GM12801 (cell line): ENCODE measurements at regions not wholly inside any gene's neighbourhood (a gene's known extent, or its start where the extent isn't known, plus 50 kb on each side); places are given as distances from the start of the nearest gene placed in this dataset.

ENCODE experiments used
- CTCF ChIP-seq: IDR thresholded peaks from one replicate; pipeline ENCODE4 v1.5.1; 2011; ENCODE audit warnings: control low read depth; ENCODE audit not compliant: insufficient read length; ENCODE audit errors: extremely low read depth

- no peak for TF ChIP-seq CTCF
Observed at GRCh38 chr1:208931936-208932335, 651.6 kb upstream of the CAMK1G start.

GRCh38 chr1:208933984-208934525 is 649.5 kb upstream of the CAMK1G start:
- no peak for TF ChIP-seq CTCF

DNA sequence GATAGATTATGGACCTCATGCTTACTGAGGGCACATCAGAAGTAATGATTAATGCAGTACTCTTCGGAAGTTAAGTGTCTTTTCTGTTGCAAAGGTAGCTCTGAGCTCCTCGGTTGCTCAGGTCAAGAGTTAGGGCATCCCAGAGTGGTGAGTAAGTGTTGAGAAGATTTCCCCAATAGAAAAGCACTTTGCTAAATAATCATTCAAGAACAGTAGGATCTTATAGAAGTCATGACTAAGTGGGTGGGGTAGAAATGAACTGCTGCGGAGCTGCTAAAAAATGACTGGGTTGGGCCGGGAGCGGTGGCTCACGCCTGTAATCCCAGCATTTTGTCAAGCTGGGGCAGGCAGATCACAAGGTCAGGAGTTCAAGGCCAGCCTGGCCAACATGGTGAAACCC is 648.6 kb upstream of the CAMK1G start:
- TF ChIP-seq CTCF = no peak

DNA sequence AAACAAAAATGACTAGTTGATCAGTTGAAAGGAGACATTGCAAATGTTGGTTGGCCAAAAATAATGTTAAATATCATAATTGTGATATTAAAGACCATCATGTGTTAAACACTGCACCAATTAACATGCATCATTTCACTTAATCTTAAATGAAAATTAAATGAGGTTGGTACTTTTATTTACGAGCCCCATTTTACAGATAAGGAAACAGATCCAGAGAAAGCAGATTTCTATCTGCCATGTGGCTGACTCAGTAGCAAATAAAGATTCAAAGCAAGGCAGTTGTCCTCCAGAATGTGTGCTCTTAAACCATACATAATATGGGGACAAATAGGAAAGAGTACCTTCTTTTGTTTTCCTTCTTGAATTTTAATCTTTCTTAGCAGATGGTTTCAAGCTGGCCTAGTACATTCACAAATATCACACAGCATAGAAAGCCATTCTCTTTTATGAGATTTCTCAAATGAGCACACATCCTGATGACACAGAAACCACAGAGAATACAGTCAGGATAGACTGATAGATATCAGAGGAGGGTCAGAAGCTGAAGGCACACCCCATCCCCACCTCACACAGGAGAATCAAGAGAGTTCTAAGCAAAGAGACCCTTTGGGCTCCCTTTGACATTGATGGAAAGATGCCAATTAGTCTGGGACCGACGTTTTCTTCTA is 647.9 kb upstream of the CAMK1G start:
- no peak for TF ChIP-seq CTCF

DNA sequence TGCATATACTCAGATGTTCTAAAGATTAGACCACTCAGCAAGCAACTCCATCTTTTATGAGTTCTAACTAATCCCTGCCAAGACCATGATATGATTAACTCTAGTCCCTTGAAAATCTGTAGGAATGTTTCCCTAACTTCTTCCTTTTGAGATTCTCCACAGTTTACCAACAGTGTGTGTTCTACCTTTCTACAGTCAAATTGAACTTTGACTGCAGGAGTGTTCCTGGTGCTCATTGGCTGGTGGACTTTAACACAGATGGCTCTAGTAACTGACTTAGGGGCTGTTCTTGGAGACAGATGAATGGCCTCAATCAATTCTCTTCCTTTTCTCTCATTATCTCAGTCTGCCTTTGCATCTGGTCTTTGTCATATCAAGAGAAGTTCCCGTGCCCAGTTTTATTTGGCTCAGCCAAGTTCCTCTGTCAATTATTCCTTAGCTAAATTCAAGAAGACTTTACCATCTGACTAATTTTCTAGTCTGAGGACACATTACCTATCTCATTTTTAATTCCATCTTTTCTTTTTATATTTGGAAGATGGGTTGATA is 643.9 kb upstream of the CAMK1G start:
- no peak for TF ChIP-seq CTCF

GRCh38 chr1:208942394-208943130 is 641.0 kb upstream of the CAMK1G start:
- no peak for TF ChIP-seq CTCF

DNA sequence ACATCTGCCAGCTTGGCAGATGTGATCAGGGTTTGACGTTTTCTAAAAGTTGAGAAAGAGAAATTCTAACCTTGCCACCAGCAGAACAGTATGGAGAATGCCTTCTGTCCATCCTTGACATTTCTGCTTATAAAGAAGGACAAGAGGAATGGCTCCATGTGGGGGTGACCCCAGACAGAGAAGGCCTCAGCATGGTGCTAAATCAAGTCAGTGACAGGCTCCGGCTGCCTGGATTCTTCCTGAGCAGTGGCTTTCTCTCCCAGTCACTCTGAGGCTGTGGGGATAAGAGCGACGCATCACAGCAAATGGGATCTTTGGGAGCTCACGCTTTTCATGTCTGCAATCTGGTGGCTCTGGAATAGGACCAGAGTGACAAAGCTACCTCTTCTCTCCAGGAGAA is 640.2 kb upstream of the CAMK1G start:
- no peak for TF ChIP-seq CTCF
